ENCODE measurements at regions not wholly inside any gene's neighbourhood (a gene's known extent, or its start where the extent isn't known, plus 50 kb on each side); places are given as distances from the start of the nearest gene placed in this dataset.

DNA sequence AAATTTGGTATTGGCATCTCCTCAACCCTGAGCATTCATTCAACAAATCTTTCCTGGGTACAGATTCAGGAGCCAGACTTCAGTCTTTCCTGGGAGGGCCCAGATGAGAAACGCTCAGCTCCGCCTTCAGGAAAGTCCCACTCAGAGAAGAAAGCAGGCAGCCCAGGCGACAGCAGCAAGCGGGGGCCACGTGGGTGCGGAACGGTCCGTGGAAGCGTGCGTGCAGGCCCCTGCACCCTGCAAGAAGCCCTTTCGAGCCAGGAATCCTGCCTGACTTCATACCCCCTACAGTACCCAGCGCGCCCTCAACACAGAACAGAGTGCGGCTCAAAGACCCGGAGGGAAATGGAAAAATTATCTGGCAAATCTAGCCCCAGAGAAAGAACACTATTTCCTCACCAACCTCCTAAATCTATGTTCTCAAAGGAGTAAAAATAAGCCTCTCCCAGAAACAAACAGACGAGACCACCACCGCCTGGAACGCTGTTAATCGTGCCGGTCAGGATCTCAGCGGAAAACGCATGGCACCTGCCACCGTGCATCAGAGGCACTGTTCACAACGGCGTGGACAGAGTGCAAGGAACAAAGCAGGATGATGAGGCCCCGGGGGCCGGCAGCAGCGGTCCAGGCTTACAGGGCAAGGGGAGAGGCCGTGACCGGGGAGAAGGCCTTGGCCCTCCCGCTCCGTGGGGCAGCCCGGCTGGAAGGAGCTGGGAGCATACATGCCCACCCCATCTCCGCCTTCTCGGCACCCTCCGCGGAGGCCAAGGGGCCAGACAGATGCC, 318.3 kb downstream of the EIPR1 start:
- no peak for DNase-seq

DNA sequence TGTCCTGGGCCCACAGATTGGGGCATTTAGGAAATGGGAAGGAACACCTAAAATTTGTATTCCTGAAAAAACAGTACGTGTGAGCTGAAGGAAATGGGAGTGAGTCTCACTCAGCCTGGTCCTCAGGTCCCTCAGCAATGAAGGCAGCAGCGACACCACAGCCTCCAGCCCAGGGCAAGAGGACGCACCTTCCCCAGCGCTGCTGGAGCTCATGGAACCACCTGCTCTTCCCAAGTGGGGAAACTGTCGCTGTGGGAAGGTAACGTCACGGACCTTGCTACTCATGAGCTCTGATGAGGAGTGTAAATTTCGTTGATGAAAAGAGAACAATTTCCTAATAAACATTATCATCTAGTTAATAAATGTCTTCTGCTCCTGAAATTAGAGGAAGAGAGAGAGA, 323.6 kb downstream of the EIPR1 start:
- no peak for DNase-seq

DNA sequence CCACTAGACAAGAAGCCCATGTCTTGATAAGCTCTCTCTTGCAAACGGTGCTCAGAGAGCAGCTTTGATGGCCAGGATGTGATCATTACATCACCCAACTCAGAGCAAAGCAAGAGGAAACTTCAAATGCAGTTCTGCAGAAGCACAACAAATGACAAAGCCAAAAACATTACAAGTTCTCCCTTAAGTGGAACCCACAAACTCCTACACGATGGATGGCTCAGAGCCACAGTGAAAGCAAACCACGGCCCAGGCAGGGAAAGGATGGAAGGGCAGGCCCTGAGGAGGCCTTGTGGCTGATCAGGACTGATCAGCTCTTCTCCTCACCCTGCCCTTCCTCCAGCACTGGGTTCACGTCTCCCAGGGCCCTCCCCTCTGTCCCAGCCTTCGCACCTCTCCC, 326.4 kb downstream of the EIPR1 start:
- no peak for DNase-seq

- DNase-seq, result no peak
These were observed 331.3 kb downstream of the EIPR1 start for GRCh38 chr2:3046170-3046865.

GRCh38 chr2:3045318-3045921, 332.2 kb downstream of the EIPR1 start:
- DNase-seq, result no peak

DNA sequence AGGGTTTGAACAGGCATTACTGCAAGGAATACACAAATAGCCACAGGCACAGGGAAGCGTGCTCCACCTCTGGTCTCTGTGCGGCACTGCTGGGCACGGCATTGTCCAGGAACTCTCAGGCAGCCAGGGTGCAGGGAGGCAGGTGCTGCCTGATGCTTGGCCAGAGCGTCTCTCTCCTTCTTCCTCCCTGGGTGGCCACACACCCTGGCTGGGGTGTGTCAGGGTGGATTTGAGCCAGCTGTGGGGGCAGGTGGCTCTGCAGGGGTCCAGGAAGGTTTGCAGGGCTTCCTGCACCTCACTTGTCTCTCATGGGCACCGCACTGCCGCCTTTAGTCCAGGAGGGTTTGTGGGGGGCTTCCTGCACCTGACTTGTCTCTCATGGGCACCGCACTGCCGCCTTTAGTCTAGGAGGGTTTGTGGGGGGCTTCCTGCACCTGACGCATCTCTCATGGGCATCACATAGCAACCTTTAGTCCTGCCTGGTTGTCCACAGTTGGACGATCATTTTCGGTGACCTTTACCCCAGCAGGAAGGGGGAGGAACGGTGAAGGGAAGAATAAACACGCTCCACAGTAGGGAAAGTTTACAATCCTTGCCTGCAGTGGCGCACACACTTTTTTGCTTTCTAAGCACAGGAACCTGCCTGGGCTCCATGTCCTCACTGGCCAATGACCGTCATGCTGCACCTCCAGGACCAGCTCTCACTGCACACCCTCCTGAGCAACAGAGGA, 332.9 kb downstream of the EIPR1 start:
- DNase-seq, result no peak

DNA sequence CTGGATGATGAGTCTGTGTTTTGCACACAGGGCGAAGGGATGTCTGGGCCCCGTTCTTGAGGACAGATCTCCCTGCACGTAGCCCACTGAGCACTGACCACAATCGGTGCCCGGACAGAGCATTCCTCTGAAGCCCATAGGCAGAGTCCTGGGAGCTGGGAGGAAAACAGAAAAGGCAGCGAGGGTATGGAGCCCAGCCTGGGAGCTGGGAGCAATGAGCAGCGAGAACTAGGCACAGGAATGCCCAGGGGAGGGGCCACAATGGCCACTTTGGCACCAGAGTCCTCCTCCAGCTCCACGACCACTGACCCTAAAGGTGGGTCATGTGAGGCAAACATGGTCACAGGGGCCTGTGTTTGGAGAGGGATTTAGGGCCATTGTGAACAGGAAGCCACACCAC, 333.9 kb downstream of the EIPR1 start:
- DNase-seq, result no peak

- DNase-seq, result no peak
These were observed 334.7 kb downstream of the EIPR1 start for GRCh38 chr2:3042601-3043585.

DNA sequence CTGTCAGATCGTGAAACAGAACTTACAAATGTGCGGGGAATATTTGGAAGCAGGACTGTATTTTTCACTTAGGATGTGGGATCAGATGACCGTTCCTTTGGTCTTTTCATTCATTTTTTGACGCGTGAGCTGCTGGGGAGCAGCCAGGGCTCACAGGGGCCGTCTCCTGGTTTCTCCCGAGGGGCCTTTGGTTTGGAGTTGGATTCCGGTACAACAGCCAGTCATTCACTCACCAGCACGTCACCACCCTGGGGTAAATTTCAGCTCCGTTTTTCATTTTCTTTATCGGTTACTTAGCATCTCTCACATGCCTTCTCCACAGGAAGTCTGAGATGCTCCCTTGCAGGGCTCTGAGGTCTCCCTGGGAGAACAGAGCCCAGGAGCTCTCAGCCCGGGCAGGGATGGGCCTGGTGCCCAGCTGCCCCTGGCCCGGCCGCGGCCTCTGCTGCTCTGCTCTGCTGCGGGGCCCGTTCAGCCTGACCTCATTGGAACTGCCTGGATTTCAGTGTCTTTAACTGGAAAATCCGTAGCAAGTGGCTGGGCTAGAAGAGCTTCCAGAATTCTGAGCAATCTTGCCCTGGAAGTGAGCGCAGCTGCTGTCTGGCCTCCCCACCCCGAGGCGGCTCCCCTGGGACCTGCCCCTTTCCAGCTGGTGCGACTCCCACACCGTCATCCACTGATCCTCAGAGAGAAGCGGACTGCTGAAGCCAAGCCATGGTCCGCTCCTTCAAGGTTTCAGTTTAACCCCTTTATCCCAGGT, 335.6 kb downstream of the EIPR1 start:
- no peak for DNase-seq

DNA sequence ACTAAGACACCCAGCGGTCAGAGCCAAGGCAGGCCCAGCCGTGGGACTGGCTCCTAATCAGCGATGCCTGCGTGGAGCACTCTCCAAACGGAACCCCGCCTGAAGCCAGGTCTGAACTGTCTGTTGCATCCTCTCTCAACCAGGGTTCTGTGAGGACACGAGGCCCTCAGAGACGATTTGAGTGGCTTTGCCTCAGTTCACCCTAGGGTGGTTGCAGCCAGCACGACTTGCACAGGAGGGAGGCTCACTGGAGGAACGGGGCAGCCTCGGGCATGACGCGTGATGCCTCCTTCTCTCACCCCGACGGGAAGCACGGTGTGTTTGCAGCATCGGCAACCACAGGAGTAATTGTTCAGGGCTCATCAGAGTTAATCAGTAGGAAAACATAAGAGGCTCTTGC, 336.4 kb downstream of the EIPR1 start:
- DNase-seq, result no peak

GRCh38 chr2:3040496-3041140, 337.0 kb downstream of the EIPR1 start:
- no peak for DNase-seq

DNA sequence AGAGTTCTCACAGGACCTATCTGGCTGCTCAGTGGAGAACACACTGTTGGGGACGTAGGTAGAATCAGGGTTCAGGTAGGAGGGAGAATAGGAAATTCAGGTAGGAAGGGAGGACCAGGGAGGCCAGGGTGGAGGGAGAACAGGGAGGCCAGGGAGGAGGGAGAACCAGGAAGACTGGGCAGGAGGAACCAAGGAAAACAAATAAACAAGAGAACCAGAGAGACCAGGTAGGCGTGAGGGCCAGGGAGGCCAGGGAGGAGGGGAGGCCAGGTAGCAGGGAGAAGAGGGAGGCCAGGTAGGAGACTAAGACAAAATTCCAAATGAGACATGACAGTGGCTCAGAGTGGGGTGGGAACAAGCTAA, 337.6 kb downstream of the EIPR1 start:
- no peak for DNase-seq

DNA sequence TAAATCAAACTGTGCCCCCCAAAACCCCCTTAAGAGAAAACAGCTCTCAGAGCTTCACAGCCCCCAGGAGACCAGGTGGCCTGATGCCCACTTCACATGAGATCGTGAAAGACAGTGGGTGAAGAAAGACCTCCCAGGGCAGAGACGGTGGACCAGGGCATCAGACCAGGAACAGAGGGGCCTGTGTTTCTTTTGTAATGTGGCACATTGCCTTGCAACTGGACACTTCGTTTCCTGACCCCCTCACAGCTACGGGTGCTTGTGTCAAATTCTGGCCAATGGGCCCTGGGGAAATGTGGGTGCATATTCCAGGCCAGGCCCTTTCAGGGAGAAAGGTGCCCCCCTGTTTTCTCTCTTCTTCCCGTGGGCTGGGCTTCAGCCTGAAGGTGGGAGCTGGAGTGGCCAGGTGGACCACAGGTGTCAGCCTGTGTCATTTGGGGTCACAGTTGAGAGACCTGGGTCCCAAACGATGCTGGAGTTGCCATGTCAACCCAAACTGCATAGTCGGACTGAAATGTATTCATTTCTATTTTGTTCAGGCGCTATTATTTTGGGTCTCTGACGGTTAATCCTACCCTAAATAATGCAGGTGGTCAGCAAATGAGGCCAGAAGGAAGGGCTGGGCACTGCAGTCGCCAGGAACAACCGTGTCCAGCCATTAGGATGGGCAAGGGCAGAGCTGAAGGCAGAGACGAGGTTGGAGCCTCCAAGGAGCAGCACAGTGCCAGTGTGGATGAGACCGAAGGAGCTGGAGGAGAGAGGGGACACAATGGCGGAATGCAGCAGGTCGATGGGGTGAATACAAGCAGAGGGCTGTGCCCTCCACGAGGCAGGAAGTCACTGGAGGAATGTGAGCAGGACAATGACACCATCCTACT, 338.2 kb downstream of the EIPR1 start:
- DNase-seq, result no peak

DNA sequence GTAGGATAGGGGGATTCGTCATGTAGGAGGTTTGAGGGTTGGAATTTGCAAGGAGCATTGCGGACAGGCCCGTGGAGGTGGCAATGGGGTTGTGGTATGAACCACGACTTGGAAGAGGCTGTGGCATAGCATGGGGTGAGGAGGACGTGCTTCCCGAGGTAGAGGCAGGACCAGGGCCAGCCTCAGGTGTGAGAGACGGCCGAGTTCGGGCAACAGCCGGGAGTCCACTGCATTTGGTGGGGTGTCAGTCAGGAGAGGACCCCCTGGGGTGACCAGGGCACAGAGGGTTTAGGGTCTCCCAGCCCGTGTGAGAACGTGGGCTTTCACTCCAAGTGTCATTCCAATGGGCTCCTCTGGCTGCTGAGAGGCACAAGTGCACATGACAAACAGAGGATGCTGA, 339.0 kb downstream of the EIPR1 start:
- DNase-seq, result no peak

DNA sequence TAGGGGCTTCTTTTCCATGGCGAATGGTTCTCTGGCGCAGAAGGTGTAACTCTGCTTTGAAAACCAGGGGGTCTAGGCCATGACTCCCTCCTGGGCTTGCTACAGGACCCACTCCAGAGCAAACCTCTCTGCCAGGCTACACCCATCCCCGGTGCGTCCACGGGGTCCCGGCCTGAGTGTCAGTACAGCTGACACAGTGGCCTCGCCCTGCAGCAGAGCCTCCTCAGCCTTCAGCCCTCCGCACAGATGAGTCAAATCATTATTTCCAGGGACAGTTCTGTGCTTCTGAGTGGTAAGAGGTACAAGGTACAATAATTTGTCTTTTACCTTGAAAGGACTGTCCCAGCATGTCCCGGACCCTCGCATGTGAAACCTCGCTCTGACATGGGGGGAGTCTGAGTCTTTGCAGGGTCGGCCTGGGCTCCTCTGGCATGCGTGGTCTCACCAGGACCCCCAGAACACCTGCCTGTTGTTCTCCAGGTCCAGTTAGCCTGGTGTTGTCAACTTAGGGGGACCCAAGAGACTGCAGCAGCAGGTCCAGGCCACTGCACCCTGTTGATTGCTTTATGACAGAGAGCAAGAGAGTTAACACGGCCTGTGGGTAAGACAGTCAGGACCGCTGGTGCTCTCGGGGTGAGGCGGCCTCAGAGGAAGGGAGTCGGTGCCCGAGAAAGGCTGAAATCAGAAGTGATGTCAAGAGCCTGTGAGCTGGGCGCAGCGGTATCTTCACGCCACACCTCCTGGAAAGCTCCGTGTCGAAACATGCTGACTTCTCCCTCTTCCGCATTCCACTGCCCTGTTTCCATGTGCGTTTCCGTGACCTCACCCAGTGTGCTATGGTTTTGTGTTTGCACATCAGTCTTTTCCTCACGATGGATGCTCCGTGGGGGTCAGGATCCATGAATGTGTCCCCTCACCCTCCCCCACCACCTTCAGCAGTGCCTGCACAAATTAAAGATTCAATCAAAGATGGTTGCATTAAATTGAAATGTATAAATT, 340.1 kb downstream of the EIPR1 start:
- no peak for DNase-seq

DNA sequence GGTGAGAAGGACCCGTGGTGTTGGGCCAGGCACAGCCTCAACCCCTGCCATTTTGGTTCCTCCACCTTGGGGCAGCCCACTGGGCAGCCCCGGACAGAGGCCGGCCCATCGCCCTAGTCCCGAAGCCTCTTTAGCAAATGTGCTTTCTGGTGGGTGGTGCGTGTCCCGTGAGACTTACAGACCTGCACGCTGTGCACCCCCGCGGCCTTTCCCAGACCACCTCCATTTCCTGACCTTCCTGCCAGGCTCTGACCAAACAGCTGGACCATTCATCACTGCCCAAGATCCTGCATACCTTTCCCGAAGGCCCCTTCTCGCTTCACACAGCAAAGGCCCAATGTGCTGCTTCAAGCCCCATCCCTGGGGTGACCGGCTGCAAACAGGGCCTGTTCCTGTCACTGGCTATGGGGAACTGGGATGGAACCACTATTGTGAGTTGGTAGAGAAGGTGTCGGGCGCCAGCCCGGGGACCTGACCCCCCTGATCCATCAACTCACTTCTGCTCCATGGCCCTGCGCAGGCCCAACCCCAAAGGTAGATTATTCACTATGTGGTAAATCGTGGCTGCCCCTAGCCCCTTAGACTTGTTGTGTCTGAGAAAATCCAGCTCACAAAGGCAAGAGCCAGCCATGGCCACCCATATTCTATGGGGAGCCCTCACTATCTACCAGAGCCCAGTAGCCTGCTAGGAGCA, 341.0 kb downstream of the EIPR1 start:
- DNase-seq, result no peak

GRCh38 chr2:3035385-3036050, 342.1 kb downstream of the EIPR1 start:
- DNase-seq, result no peak

Data from NCI-H774 (cell line).